RWPE2 (cell line): ENCODE measurements at regions not wholly inside any gene's neighbourhood (a gene's known extent, or its start where the extent isn't known, plus 50 kb on each side); places are given as distances from the start of the nearest gene placed in this dataset.
A peak's percentile ranks its signal among the peaks of the same experiment; 100 is the strongest.

Experiments used
- ATAC-seq: fragments of 200-7000 bp; cut with Tn5 transposase; 3 replicates; pipeline ENCODE4 v1.9.1; 2021; ENCODE audit warnings: low read depth
- DNase-seq: peaks from one replicate; pipeline ENCODE4 v3.0.0-alpha.2; 2020; ENCODE audit warnings: low spot score
- H3K27ac ChIP-seq: fragments of 450-650 bp; 2 replicates; pipeline ENCODE4 v1.5.1; 2017; ENCODE audit warnings: mild to moderate bottlenecking; ENCODE audit not compliant: poor library complexity, severe bottlenecking
- H3K27me3 ChIP-seq: fragments of 250-450 bp; sonication (Bioruptor Pico); 2 replicates; pipeline ENCODE4 v1.5.1; 2021; ENCODE audit warnings: mild to moderate bottlenecking, moderate library complexity; ENCODE audit not compliant: insufficient read depth, poor library complexity, severe bottlenecking
- H3K36me3 ChIP-seq: fragments of 250-450 bp; sonication (Bioruptor Pico); 2 replicates; pipeline ENCODE4 v1.5.1; 2020; ENCODE audit warnings: low read depth, mild to moderate bottlenecking, moderate library complexity
- H3K4me1 ChIP-seq: fragments of 250-450 bp; sonication (Bioruptor Pico); 2 replicates; pipeline ENCODE4 v1.5.1; 2021; ENCODE audit warnings: mild to moderate bottlenecking, moderate library complexity; ENCODE audit not compliant: insufficient read depth, poor library complexity, severe bottlenecking
- H3K4me3 ChIP-seq: fragments of 250-450 bp; sonication (Bioruptor Pico); 2 replicates; pipeline ENCODE4 v1.5.1; 2021; ENCODE audit warnings: mild to moderate bottlenecking, moderate library complexity; ENCODE audit not compliant: severe bottlenecking
- H3K9me3 ChIP-seq: fragments of 250-450 bp; sonication (Bioruptor Pico); 2 replicates; pipeline ENCODE4 v1.5.1; 2021; ENCODE audit warnings: mild to moderate bottlenecking, moderate library complexity; ENCODE audit not compliant: severe bottlenecking
- TF ChIP-seq, protein P1 (sequence below): fragments of 450-650 bp; IDR thresholded peaks from one replicate; pipeline ENCODE4 v1.5.1; 2017; ENCODE audit warnings: mild to moderate bottlenecking, moderate library complexity; ENCODE audit not compliant: poor library complexity, severe bottlenecking

DNA sequence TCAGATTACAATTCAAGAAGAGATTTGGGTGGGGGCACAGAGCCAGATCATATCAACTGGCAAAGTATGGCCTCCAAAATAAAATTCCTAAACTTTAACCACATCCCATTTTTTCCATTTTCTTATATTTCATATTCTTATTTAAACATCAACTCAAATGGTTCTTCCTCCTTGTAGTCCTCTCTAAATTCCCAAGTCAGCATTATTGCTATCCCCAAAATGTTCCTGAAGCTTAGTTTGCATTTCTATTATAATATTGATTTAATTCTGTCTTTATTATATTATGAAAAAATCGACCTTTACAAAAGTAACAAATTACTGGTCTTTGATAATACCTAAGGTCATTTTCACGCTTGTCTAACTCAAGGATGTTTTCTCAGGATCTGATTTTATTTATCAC lies 67.5 kb downstream of the NPY1R start:
- no peak for DNase-seq
- ATAC-seq = no peak
- Histone ChIP-seq H3K9me3 (no peaks in the 10 kb centered on the region), H3K36me3 (no peaks in the 10 kb centered on the region), H3K4me3 (no peak overlapping the region), H3K4me1 (no peaks in the 10 kb centered on the region), H3K27me3 (peaks cover 10% of the 10 kb centered on the region), H3K27ac (no peak overlapping the region)
- TF ChIP-seq, protein P1, sequence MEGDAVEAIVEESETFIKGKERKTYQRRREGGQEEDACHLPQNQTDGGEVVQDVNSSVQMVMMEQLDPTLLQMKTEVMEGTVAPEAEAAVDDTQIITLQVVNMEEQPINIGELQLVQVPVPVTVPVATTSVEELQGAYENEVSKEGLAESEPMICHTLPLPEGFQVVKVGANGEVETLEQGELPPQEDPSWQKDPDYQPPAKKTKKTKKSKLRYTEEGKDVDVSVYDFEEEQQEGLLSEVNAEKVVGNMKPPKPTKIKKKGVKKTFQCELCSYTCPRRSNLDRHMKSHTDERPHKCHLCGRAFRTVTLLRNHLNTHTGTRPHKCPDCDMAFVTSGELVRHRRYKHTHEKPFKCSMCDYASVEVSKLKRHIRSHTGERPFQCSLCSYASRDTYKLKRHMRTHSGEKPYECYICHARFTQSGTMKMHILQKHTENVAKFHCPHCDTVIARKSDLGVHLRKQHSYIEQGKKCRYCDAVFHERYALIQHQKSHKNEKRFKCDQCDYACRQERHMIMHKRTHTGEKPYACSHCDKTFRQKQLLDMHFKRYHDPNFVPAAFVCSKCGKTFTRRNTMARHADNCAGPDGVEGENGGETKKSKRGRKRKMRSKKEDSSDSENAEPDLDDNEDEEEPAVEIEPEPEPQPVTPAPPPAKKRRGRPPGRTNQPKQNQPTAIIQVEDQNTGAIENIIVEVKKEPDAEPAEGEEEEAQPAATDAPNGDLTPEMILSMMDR = no peak

DNA sequence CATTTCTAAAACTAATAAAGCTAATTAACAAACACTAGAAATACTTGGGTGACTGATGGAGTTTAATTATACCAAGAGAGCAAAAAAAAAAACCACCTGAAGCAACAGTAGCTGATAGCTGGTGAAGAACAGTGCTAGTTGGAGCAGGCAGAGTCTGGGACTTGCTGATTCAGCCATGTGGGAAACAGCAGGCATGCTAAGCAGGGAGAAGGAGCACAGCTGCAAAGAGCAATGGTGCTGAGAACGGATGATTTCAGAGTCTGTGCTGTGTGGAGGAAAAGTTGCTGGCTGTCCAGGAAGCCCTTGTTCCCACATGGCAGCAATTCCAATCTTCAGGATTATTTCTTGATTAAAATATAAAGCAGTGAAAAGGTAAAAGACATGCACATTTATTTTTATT lies 68.8 kb downstream of the NPY1R start:
- Histone ChIP-seq H3K4me1 (no peaks in the 10 kb centered on the region), H3K27me3 (peaks cover 15% of the 10 kb centered on the region), H3K27ac (no peak overlapping the region), H3K4me3 (no peak overlapping the region), H3K36me3 (no peaks in the 10 kb centered on the region), H3K9me3 (no peaks in the 10 kb centered on the region)
- no peak for DNase-seq
- TF ChIP-seq, protein P1 = no peak
- ATAC-seq = no peak

DNA sequence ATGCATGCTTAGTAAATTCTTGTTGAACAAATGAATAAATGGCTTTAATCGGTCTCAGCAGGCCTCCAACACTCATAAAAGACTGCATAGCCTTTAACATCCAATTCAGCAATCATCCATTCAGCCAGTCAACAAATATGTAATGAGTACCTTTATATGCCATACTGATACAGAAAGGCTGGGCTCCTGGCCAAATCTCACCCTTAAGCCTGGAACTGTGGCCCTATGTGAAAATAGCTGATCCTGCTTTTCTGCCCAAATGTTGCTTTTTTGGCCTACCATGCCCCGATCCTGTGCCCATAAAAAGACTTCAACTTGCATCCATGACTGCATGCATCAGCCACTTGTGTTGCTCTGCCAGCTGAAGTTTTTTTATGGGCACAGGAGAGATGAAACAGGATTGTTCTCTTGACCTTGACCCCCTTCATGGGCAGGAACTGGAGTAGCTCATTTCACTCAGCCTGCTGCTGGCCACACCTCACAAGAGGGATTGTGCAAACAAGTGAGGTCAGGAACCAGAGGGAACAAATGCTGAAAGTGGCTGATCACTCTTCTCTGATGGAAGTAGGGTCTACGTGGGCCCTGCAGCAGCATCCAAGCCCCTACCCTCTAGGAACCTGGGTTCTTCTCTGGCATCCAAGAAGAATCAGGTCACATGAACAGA lies 75.6 kb downstream of the NPY1R start:
- H3K4me1 ChIP-seq = no peaks in the 10 kb centered on the region
- H3K4me3 ChIP-seq = no peak overlapping the region
- no peaks in the 10 kb centered on the region for H3K36me3 ChIP-seq
- ATAC-seq (no peak), DNase-seq (no peak)
- no peaks in the 10 kb centered on the region for H3K9me3 ChIP-seq
- peaks cover 15% of the 10 kb centered on the region for H3K27me3 ChIP-seq
- no peak overlapping the region for H3K27ac ChIP-seq
- TF ChIP-seq, protein P1 = no peak

DNA sequence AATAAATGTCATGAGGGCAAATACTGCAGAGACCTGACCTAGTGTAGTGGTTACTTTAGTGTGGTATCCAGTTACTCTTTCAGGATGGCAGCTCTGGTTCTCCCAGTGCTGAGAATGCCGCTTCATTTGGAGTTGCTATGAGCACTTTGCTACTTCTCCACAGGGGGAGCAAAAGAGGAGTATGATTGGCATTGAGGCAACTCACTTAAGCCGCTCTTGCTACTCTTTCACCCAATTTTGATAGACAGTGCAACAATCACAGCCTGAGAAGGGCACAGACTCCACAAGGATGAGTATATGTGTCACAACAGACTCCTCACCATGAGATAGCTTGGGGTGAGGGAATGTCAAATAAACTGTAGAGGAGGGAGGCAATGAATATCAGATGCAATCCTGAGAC lies 81.2 kb downstream of the NPY1R start:
- TF ChIP-seq, protein P1 = no peak
- Histone ChIP-seq H3K9me3 (no peaks in the 10 kb centered on the region), H3K4me3 (no peak overlapping the region), H3K27ac (no peak overlapping the region), H3K27me3 (no peaks in the 10 kb centered on the region), H3K36me3 (no peaks in the 10 kb centered on the region), H3K4me1 (no peaks in the 10 kb centered on the region)
- no peak for DNase-seq
- peak; percentile 58; the same call in 1 of the 3 replicates for ATAC-seq

DNA sequence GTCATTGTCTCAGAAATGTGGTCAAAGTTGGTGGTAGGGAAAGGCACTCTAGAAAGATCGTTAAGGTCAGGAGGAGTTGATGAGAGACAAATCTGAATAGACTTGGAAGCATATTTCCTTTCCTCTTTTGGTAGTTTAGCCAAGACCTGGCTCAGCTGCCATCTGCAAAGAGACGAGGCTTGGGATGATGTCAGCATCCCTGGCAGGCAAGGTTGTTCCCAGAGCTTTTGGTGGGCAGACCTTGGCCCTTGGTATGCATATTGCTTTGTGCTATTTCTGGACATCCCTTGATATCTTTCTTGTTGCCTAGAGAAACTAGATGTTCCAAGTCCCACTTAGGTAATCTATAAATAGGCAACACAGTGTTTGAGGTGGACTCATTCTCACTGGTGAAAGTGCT lies 82.4 kb upstream of the NAF1 start:
- H3K4me1 ChIP-seq = no peaks in the 10 kb centered on the region
- DNase-seq = no peak
- no peaks in the 10 kb centered on the region for H3K27me3 ChIP-seq
- no peaks in the 10 kb centered on the region for H3K9me3 ChIP-seq
- no peak overlapping the region for H3K27ac ChIP-seq
- H3K36me3 ChIP-seq = no peaks in the 10 kb centered on the region
- H3K4me3 ChIP-seq = no peak overlapping the region
- no peak for ATAC-seq
- TF ChIP-seq, protein P1 = no peak
